T-helper 2 cell treated with Interferon-gamma antibody and Interleukin-4, amounts not matched to agents 5 μg/mL and 100 μg/mL, for 36 hours (primary cell): ENCODE measurements at regions not wholly inside any gene's neighbourhood (a gene's known extent, or its start where the extent isn't known, plus 50 kb on each side); places are given as distances from the start of the nearest gene placed in this dataset.
A peak's percentile ranks its signal among the peaks of the same experiment; 100 is the strongest.

Source experiments
- DNase-seq: peaks from one replicate; pipeline ENCODE4 v3.0.0; 2021; ENCODE audit warnings: low spot score
- H3K27ac Mint-ChIP-seq: one replicate; pipeline ENCODE4 v1.8.0; 2021; ENCODE audit warnings: mild to moderate bottlenecking, mixed read lengths
- H3K27me3 Mint-ChIP-seq: one replicate; pipeline ENCODE4 v1.8.0; 2021; ENCODE audit warnings: low read depth, mixed read lengths
- H3K36me3 Mint-ChIP-seq: one replicate; pipeline ENCODE4 v1.8.0; 2021; ENCODE audit warnings: low read depth, mixed read lengths
- H3K4me1 Mint-ChIP-seq: one replicate; pipeline ENCODE4 v1.8.0; 2021; ENCODE audit warnings: low read depth, mixed read lengths
- H3K4me3 Mint-ChIP-seq: one replicate; pipeline ENCODE4 v1.8.0; 2022; ENCODE audit warnings: mild to moderate bottlenecking, moderate library complexity, mixed read lengths
- H3K9me3 Mint-ChIP-seq: one replicate; pipeline ENCODE4 v1.8.0; 2021; ENCODE audit warnings: mixed read lengths

DNA sequence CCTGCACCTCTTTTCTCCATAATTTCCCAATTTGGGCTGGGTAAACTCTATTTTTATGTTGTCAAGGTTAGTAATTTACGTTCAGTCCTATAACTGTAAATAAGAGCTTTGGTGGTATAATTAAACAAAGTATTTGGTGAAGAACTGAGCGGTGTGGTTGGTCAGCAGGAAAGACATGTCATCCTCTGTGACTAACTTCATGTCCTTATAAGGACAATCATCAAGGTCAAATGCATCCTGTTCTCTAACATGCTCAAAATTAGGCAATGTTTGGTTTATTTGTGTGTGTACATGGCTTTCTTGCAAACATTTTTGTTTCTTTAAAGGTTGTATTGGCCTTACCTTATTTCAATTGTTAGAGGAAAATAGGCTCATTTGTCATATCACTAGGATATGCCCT lies 121.5 kb upstream of the NABP1 start:
- no peaks in the 10 kb centered on the region for H3K9me3 Mint-ChIP-seq
- H3K4me3 Mint-ChIP-seq: no peak overlapping the region
- peaks cover 10% of the 10 kb centered on the region for H3K27me3 Mint-ChIP-seq
- H3K4me1 Mint-ChIP-seq: peaks cover 17% of the 10 kb centered on the region
- no peaks in the 10 kb centered on the region for H3K36me3 Mint-ChIP-seq
- H3K27ac Mint-ChIP-seq: no peak overlapping the region
- DNase-seq: no peak

DNA sequence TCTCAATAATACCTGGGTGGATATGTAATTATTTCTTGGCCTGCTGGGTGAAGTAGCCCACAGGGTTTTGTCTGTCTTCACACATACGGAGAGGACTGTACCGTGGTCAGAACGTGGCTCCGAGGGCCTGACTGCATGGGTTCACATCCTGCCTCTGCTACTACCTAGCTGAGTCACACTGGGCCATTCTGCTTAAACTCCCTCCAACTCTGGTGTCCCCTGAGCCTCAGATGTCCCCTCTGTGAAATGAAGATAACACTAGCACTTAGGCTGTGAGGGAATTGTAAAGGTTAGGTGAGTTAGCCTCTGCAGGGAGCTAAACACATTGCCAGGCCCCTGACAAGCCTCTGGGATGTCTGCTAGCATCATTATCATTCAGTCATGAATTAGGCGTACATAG lies 120.1 kb upstream of the NABP1 start:
- H3K4me1 Mint-ChIP-seq: peaks cover 17% of the 10 kb centered on the region
- no peak for DNase-seq
- no peak overlapping the region for H3K27ac Mint-ChIP-seq
- no peaks in the 10 kb centered on the region for H3K9me3 Mint-ChIP-seq
- H3K4me3 Mint-ChIP-seq: no peak overlapping the region
- peaks cover 13% of the 10 kb centered on the region for H3K27me3 Mint-ChIP-seq
- no peaks in the 10 kb centered on the region for H3K36me3 Mint-ChIP-seq

DNA sequence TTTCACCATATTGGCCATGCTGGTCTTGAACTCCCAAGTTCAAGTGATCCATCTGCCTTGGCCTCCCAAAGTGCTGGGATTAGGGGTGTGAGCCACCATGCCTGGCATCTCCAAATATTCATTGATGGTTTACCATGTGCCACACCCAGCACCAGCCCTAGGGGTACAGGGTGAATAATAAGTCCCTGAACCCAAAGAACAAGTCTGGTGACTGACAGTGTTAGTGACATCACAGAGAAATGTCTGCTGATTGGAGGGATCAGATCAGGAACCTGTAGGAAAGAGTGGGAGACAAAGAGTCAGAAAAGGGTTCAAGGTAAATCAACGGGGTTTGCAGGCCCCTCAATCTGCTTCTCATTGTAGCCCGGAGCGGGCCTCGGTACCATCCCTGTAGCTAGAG lies 118.4 kb upstream of the NABP1 start:
- peaks cover 21% of the 10 kb centered on the region for H3K27me3 Mint-ChIP-seq
- no peaks in the 10 kb centered on the region for H3K9me3 Mint-ChIP-seq

DNA sequence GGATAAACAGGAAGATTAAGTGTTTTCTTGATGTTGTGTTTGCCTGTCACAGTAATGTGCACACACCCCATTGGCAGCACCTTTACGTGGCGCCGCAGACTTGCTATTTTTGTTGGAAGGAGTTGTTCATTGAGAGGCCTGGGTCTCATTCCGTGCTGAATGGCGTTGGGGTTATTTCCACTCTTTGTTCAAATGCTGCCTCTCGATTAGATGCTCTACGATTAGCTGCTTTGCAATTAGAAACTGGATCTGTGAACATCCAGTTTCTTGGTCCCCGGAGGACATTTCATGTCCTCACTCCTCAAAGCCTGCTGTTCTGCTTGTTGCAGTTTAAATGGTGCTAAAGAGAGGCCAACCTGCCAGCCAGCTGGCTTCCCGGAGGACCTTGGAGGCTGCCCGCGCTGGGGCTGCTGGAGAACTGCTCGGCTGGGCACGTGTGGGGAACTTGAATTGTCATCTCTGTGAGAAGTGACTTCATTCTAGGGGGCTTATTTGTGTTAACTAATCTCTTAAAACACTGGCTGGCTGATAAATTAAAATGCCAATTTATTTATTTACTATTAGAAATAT lies 117.4 kb upstream of the NABP1 start:
- DNase-seq: no peak
- no peaks in the 10 kb centered on the region for H3K9me3 Mint-ChIP-seq
- H3K4me3 Mint-ChIP-seq: no peak overlapping the region
- peaks cover 28% of the 10 kb centered on the region for H3K27me3 Mint-ChIP-seq
- peaks cover 20% of the 10 kb centered on the region for H3K4me1 Mint-ChIP-seq
- no peak overlapping the region for H3K27ac Mint-ChIP-seq
- H3K36me3 Mint-ChIP-seq: no peaks in the 10 kb centered on the region

More for the DNA sequence above, 118.4 kb upstream of the NABP1 start:
- Mint-ChIP-seq H3K27ac (no peak overlapping the region), H3K4me1 (peaks cover 18% of the 10 kb centered on the region), H3K4me3 (no peak overlapping the region), H3K36me3 (no peaks in the 10 kb centered on the region)
- DNase-seq: no peak

DNA sequence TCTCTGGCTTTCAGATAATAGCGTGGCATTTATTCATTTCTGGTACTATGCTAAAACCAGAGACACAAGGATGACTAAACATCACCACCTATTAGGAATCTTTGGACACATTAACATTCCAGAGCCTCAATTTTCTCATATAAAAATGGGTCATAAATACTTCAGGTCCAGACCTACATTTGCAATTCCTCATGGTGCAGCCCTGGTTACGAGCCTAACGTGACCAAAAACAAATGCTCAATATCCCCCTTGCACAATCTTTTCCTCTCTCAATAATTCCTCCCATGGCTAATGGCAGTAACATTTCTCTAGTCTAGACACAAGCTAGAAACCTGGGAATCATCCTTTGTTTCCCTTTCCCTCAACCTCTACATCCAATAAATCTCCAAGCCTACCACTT lies 112.8 kb upstream of the NABP1 start:
- Mint-ChIP-seq H3K27me3 (peaks cover 50% of the 10 kb centered on the region), H3K9me3 (no peaks in the 10 kb centered on the region), H3K4me1 (peaks cover 18% of the 10 kb centered on the region), H3K36me3 (no peaks in the 10 kb centered on the region), H3K4me3 (peak overlapping the region; percentile 39), H3K27ac (no peak overlapping the region)
- DNase-seq: no peak

DNA sequence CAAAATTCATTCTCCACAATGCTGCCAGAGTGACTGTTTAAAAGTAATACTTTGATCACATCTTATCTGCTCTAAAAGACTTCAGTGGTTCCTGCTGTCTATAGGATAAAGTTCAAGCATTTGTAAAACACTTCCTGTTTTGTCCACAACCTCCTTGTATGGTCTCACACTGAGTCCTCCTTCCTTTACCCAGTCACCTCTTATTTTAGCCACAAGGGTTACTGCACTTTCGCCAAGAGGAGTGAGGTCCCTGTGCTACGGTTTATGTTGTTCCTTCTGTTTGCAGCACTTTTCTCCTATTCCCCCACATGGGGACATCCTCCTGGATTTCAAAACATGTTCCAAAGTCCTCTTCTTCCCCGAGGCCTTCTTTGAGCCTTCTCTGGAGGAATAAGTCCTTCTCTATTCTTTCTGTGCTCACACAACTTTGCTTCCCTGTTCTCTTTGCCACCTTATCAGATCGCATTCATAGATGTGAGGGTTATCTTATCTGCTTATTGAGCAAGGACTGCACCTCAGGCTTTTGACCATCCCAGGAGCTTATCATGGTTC lies 112.2 kb upstream of the NABP1 start:
- Mint-ChIP-seq H3K4me3 (peak overlapping the region; percentile 39), H3K27ac (peak overlapping the region; percentile 28), H3K27me3 (peaks cover 54% of the 10 kb centered on the region), H3K9me3 (no peaks in the 10 kb centered on the region), H3K36me3 (no peaks in the 10 kb centered on the region), H3K4me1 (peaks cover 24% of the 10 kb centered on the region)
- no peak for DNase-seq

DNA sequence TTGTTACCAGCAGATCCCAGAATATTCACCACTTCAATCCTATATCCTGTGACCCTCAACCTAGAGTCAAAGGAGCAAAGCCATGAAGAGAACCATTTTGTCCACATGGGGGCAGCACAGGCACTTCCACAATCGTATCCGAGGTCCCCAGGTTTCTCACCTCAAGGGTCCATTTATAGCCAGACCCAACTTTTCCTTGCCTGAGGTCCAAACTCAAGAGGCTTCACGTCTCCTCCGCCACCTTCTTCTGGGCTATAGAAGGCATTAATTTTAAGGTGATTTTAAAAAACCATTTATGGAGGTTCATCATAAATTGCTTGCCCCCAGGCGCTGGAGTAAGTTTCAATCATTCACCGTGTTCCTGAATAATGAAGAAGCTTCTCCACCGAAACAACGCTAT lies 111.6 kb upstream of the NABP1 start:
- H3K27me3 Mint-ChIP-seq: peaks cover 54% of the 10 kb centered on the region
- H3K27ac Mint-ChIP-seq: no peak overlapping the region
- H3K4me3 Mint-ChIP-seq: no peak overlapping the region
- peaks cover 30% of the 10 kb centered on the region for H3K4me1 Mint-ChIP-seq
- peak; percentile 33 for DNase-seq
- H3K9me3 Mint-ChIP-seq: no peaks in the 10 kb centered on the region
- no peaks in the 10 kb centered on the region for H3K36me3 Mint-ChIP-seq

DNA sequence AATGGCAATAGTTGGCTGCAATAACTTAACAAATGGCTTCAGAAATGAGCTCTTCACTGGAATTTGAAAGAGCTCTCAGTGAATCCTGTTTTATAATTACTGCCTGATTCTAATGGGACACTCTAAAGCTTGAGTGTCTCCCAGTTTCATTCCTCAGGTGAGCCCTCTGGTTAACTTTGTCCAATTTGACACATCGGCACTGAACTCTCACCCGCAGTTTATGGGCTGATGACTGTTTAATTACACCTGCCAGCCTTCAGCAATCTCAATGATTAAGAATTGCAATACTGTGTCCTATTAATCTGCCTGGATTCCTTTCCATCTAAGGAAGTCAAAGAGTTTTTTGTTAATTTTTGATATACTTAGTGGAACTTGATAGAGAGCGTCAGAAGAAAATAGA lies 110.7 kb upstream of the NABP1 start:
- DNase-seq: no peak
- H3K4me1 Mint-ChIP-seq: peaks cover 33% of the 10 kb centered on the region
- peaks cover 48% of the 10 kb centered on the region for H3K27me3 Mint-ChIP-seq
- no peak overlapping the region for H3K27ac Mint-ChIP-seq
- H3K36me3 Mint-ChIP-seq: no peaks in the 10 kb centered on the region
- H3K4me3 Mint-ChIP-seq: no peak overlapping the region
- H3K9me3 Mint-ChIP-seq: no peaks in the 10 kb centered on the region

DNA sequence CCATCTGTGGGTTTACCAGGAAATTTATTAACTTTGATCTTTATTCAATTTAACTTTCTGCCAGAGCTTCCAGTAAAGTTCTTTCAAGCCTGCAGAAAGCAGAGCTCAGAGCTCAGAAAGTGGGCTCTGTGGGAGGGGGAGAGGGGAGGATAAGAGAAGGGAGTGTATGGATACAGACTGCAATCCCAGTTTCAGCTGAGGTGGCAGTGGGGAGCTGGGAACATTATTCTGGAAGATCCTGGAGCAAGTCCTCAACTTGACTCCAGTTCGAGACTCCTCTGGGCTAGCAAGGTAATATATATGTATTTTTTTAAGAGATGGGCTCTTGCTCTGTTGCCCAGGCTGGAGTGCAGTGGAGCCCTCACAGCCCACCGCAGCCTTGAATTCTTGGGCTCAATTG lies 108.9 kb upstream of the NABP1 start:
- H3K4me3 Mint-ChIP-seq: no peak overlapping the region
- H3K27ac Mint-ChIP-seq: no peak overlapping the region
- H3K4me1 Mint-ChIP-seq: peaks cover 36% of the 10 kb centered on the region
- H3K9me3 Mint-ChIP-seq: no peaks in the 10 kb centered on the region
- H3K27me3 Mint-ChIP-seq: peaks cover 41% of the 10 kb centered on the region
- H3K36me3 Mint-ChIP-seq: no peaks in the 10 kb centered on the region
- DNase-seq: no peak

DNA sequence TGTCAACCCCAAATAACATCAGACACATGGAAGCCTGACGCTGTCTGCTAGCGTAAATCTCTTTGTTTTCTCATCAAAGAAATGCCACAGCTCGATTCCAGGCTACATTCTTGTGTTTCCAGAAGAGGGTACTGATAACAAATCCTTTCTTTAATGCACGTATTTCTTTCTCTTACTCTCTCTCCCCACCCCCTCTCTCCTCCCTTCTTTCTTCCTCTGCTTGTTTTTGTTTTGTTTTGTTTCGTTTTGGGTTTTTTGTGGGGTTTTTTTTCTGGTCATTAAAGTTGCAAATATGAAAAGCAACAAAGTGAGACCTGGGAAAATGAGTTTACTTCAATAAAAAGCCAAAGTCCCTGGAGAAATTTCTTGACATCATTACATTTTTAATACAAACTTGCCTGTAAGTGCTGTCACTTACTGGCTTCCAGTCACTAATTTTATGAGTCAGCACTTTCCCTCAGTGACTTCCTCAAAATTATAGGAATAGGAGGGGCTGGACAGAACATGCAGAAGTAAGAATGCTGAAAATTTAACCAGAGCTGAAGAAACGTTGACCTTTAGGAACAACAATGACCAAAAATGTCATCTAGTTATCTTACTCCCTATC lies 106.7 kb upstream of the NABP1 start:
- DNase-seq: no peak
- H3K27ac Mint-ChIP-seq: peak overlapping the region; percentile 71
- no peaks in the 10 kb centered on the region for H3K9me3 Mint-ChIP-seq
- H3K4me3 Mint-ChIP-seq: peak overlapping the region; percentile 83
- H3K36me3 Mint-ChIP-seq: no peaks in the 10 kb centered on the region
- H3K4me1 Mint-ChIP-seq: peaks cover 20% of the 10 kb centered on the region
- peaks cover 34% of the 10 kb centered on the region for H3K27me3 Mint-ChIP-seq

DNA sequence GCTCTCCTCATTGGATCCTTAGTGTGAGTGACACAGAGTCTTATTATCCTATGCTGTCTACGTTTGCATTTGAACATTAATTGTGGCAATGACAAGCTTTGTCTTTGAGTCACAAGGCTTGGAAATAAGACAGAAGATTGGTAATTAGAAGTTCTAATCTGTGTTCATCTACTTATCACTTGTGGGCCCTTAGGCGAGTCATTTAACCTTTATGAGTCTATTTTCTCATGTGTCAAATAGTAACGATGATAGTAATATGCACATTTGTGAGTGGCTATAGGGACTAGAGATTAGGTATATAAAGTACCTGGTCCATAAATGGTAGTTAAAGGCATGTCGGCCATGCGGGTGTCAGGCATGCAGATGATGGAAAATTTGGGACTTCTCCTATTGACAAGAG lies 105.6 kb upstream of the NABP1 start:
- Mint-ChIP-seq H3K9me3 (no peaks in the 10 kb centered on the region), H3K4me3 (no peak overlapping the region), H3K27me3 (peaks cover 34% of the 10 kb centered on the region), H3K4me1 (peaks cover 19% of the 10 kb centered on the region), H3K36me3 (no peaks in the 10 kb centered on the region), H3K27ac (no peak overlapping the region)
- DNase-seq: no peak

DNA sequence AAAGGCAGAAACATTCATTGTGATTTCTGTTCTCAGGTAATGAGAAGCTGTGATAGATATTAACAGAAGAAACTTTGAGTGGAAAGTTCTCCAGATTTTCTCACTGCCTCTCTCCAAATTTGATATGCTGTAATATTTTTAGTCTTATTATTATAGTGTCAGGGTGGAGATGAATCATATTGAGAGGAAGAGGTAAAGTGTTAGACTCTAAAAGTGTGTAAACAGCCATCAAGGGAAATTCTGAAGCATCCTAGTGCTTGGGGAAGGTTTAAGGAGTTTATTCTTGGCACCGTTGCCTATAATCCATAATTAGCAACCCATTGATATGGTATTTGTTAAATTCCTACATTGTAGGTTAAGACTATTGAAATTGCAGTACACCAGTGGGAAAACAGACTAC lies 104.7 kb upstream of the NABP1 start:
- Mint-ChIP-seq H3K27me3 (peaks cover 29% of the 10 kb centered on the region), H3K27ac (no peak overlapping the region), H3K36me3 (no peaks in the 10 kb centered on the region), H3K9me3 (no peaks in the 10 kb centered on the region), H3K4me3 (no peak overlapping the region), H3K4me1 (peaks cover 18% of the 10 kb centered on the region)
- no peak for DNase-seq

DNA sequence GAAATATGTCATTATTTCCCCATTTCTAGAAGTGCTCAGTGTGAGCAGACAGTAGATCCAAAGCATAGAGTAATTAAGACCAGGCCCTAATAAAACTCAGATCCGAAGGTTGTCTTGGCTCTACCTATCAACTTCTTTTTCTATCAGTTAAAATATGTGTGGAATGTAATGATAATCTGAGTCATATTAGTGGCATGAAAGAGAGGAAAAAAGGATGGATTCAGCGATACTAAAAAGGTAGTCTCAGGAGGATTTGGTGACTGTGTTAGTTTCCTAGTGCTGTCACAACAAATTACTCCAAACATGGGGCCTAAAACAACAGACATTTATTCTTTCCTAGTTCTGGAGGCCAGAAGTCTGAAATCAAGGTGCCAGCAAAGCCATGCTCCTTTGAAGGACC lies 103.7 kb upstream of the NABP1 start:
- no peaks in the 10 kb centered on the region for H3K36me3 Mint-ChIP-seq
- H3K27me3 Mint-ChIP-seq: peaks cover 21% of the 10 kb centered on the region
- no peak for DNase-seq

DNA sequence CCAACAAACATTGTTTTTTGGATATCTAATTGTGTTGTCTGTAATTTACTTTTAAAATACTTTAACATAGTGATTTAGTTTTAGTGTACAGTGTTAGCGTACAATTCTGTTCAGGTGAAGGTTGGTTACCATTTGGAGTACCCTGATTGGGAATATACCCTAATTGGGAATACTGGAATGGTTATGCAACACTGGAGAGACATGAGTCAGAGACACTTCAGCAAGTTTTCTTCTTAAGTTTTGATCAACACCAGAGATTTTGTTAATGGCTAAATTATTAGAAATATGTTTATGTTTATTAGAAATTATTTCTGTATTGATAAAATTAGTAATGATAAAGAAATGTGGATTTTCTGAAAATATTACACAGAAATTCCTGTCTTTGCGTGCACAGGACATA lies 100.3 kb upstream of the NABP1 start:
- H3K27ac Mint-ChIP-seq: no peak overlapping the region
- H3K4me3 Mint-ChIP-seq: no peak overlapping the region
- H3K36me3 Mint-ChIP-seq: no peaks in the 10 kb centered on the region
- no peaks in the 10 kb centered on the region for H3K9me3 Mint-ChIP-seq
- DNase-seq: no peak
- peaks cover 18% of the 10 kb centered on the region for H3K27me3 Mint-ChIP-seq
- peaks cover 2% of the 10 kb centered on the region for H3K4me1 Mint-ChIP-seq

More for the DNA sequence above, 103.7 kb upstream of the NABP1 start:
- Mint-ChIP-seq H3K27ac (no peak overlapping the region), H3K4me3 (no peak overlapping the region), H3K4me1 (peaks cover 18% of the 10 kb centered on the region), H3K9me3 (no peaks in the 10 kb centered on the region)

DNA sequence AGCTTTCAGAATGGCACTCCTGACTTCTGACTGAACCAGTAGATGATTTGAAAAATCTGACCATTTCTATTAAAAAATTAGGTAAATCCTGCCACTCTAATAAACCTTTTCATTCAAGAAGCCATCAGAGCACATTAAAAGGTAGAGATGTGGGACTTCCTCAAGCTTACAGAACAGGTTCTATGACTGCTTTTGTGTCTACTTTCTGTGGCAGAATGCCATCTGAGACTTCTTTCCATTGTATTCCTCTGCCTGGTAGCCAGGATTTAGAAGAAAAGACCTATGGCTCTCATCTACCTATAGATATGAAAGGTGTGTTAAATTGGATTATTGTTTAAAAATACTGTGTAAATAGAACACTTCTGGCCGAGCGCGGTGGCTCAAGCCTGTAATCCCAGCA lies 99.9 kb upstream of the NABP1 start:
- H3K9me3 Mint-ChIP-seq: no peaks in the 10 kb centered on the region
- peaks cover 22% of the 10 kb centered on the region for H3K27me3 Mint-ChIP-seq
- no peak overlapping the region for H3K27ac Mint-ChIP-seq
- no peaks in the 10 kb centered on the region for H3K36me3 Mint-ChIP-seq
- peaks cover 2% of the 10 kb centered on the region for H3K4me1 Mint-ChIP-seq
- DNase-seq: no peak
- no peak overlapping the region for H3K4me3 Mint-ChIP-seq
